SIG-M5 treated with dmso at 0.1 percent for 504 hours (cell line): ENCODE measurements at regions not wholly inside any gene's neighbourhood (a gene's known extent, or its start where the extent isn't known, plus 50 kb on each side); places are given as distances from the start of the nearest gene placed in this dataset.

Experiments
- DNase-seq: peaks from one replicate; lab custom pipeline; 2025; ENCODE audit not compliant: unreplicated experiment; lab: John Stamatoyannopoulos, UW

DNA sequence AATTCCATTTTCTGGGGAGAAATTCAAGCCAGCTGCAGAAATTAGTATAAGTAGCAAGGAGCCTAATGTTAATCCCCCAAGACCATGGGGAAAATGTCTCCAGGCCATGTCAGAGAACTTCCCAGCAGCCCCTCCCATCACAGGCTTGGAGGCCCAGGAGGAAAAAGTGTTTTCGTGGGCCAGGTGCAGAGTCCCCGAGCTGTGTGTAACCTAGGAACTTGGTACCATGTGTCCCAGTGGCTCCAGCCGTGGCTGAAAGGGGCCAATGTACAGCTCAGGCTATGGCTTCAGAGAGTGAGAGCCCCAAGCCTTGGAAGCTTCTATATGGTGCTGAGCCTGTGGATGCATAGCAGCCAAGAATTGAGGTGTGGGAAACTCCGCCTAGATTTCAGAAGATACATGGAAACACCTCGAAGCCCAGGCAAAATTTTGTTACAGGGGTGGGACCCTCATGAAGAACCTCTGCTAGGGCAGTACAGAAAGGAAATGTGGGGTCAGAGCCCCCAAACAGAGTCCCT is 286.3 kb downstream of the MATN1 start:
- DNase-seq = no peak

DNA sequence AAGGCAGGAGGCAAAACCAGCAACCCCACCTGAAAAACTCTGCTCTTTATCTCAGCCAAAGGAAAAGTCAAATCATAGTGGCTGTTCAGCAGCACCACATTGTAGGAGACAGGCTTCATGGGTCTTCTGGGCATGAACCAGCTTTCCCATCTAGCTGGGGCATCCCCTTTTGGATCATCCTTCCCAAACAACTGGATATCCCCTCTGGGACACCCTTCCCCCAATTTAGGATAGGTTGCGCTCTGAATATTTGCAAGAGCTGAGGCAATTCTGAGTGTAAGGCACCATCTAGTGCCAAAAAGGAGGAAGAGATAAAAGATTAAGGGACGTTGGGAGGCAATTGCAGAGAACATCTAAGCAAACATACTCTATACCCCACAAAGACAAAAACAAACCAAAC is 295.8 kb downstream of the MATN1 start:
- no peak for DNase-seq

DNA sequence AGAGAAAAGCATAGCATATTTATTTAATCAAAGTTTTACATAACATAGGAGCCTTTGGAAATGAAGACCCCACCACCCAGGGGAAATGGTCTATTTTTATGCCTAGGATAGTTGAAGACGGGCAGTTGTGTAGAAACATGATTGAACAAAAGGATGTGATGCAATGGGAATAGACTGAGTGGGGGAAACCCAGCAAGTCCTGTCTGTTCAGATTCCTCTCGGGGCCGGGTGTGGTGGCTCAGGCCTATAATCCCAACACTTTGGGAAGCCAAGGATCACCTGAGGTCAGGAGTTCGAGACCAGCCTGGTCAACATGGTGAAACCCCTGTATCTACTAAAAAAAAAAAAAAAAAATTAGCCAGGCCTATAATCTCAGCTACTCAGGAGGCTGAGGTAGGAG is 298.3 kb downstream of the MATN1 start:
- DNase-seq = no peak

DNA sequence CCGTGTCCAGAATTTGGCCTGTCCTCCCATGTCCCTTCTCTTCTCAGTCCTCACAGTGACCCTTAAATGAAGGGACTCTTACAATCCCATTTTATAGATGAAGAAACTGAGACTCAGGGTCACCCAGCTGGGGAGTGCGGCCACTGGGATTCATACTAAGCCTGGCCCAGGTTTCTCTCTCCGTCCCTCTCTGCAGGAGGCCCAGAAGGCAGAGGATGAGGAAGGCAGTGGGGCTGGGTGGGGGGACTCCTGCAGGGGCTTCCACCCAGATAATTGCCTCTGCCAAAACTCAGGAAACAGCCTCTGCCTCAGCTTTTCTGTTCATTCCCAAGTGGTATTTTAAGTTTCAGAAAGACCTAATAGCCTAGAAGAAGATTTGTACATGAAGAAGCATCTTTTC is 299.8 kb downstream of the MATN1 start:
- no peak for DNase-seq

DNA sequence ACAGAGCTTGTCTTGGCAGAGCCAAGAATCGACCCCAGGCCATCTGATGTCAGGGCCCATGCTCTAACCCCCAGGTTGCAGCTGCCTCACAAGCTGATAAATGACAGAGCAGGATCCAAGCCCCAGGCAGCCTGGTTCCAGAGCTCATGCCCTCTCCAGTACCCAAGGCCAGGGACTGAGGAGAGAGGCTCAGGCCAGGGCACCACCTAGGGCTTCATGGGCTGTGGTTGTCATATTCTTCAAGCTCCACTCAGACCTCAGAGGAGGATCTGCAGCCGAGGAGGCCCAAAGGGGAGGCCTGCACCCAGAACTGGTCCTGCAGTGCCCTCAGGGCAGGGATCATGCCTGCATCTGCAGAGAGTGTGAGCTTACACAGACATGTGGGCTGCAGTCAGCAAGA is 301.1 kb downstream of the MATN1 start:
- DNase-seq = no peak

DNA sequence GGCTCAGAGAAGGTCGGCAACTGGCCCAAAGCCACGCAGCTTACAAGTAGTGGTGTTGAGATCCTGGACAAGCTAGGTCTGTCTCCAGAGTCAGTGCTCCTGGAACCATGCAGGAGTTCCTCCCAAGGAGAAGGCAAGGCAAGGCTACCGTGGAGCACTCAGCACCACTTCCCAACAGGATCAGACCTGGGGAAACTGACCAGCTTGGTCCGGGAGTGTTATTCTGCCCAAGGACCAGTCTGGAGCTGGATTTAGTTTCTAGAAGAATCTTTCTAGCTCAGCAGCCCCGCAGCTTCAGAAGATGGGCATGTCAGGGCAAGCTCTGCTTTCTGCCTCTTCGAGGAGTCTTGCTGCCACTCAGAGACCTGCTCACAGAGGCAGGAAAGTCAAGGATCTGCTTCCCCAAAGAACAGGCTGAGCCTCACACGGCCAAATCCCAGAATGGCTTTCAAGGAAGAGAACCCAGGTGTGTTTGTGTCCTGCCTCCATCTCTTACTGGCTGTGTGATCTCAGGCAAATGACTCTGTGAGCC is 302.8 kb downstream of the MATN1 start:
- no peak for DNase-seq

DNA sequence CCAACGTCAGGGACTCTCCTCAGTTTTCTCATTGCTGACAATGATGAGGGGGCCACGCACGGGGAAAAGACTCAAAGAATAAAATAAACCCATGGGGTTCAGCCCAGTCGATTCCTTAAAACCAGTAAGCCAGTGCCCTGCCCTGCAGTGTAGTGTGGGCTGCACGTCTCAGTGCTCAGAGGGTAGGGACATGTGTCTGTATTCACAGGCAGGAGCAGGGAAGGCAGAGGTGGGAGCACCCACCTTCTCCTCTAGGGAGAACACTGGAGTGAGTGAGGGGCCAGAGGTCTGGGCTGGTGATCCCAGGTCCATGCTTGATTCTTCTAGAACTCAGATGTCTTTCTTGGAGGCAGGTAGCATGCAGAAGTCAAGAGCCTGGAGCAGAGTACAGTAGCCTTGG is 303.6 kb downstream of the MATN1 start:
- DNase-seq = no peak

DNA sequence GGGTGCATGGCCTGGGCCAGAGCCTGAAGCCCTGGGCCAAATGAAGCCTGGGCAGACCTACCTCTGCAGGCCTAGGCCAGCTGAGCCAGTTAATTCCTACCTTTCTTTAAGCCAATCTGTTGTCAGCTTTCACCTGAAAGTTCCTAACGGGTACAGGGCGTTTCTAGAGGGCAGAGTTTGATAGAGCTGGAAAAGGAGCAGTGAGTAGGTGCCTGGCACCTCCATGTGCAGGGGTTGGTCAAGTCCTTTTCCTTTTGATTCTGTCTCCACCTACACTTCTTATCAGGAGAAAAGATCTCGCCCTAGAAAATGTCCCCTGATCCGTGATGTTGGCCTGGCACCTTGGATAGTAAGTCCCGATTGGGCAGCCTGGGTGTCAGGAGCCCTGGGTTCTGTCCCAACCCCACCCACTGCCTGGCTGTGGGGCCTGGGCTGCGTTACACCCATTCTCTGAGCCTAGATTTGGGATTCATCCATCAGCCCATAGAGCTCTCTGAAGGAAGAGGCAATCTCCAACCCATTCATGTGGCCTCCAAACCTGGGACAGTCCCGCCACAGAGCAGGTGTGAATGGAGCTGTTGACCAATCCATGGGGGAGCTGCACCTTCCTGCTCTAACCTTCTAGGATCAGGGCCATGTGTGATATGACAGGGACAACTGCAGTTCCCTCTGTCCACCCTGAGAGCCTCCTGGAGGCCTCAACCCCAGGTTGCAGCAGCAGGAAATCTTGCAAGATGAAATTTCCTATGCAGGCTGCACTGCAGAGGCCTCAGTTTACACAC is 304.3 kb downstream of the MATN1 start:
- no peak for DNase-seq

DNA sequence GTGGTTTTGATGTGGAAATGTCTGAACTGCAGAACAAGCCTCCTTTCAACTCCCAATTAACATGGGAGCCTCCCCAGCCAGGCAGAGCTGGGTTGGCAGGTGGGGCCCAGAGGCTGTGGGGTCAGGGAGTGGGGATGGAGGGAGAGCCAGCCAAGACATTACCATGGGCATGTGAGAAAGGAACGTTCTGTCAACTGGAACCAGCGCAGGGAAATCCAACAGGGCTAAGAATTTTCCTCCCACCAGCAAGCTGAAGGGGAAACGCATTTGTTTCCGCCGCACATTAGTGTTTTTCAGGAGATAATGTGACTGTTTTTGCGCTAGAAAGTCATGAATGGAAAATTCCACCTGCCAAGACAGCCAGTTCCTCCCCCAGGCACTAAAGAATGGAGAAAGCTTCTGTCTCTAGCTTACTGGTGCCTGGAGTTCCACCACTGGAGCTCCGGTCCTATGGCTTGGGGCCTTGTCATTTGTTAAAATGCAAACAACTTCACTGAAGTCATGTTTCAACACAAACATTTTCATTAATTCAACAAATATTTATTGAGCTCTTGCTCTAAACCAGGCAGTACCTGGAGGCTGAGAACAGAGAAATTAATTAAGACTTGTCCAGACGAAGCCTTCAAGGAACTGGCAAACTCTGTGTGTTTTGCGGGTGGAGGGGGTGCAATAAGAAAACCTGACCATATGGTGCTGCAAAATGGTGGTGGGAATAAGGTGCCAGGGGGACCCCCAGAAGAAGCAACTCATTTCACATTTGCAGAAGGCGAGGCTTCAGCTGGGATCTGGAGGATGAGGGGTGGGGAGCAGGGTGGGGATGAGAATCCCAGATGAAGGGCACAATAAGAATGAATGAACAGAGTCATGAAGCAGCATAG is 305.1 kb downstream of the MATN1 start:
- DNase-seq = no peak

DNA sequence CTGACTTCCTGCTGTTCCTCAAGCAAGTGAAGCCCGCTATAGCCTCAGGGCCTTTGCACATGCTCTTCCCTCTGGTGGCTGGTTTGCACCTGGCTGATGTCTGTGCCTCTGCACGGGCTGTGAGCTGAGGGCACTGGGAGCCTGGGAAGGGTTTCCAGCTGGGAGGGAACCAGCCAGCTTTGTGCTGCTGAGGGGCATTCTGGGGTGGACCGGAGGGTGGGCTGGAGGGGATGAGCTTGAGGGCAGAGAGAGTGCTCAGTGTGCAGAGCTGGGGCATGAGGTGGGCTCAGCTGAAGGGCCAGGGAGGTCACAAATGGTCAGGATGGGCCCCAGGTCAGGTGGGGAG is 305.7 kb downstream of the MATN1 start:
- no peak for DNase-seq

DNA sequence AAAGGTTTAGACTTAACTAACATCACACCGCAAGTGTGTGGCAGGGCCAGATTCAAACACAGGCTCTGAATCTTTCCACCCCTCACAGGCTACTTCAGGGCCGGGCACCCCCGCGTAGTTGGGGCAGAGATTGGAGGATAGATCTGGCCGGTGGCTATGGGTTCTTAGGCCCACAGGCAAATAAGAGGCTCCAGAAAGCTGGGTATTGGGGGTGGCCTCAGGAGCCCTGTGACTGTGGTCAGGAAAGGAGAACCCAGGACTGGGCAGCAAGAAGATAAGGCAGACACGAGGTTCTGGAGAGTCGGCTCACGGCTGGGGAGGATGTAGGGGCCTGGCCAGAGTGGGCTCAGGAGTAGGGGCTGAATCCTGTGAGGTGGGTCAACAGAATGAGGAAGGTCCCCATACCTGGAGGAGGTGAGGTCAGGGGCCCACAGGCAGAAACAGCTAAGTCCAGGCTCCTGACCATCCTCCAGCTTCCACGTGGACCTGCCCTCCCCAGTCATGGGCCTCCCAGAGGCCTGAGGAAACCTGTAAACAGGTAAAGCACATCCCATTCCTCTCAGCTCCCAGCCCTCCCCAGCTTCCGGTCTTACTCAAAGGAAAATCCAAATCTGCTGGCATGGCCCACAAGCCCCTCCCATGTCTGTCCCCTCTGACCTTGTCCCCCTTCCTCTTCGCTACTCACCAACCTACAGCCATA is 306.2 kb downstream of the MATN1 start:
- no peak for DNase-seq

DNA sequence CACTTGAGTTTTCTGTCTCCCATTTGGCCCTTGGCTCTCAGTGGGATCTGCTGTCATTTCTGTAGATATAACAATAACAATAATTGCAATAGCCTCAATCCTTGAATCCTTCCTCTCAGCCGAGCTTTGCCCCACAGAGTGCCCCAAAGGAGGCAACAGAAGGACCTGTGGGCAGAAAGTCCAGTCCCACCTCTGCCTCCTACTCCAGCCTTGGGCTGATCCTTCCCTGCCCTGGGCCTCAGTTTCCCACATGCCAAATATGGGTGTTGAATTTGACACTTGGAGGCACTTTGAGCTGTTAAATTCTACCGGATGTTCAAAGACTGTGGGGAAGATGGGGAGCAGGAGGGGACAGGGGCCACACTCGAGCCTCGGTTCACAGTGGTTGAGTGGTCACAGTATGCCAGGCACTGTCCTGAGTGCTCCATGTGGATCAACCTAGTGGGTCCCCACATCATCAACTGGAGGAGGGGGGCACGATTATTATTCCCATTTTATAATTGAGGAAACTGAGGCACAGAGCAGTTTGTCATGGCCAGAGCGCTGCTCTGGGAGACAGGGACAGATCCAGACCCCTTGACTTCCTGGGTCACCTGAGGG is 307.1 kb downstream of the MATN1 start:
- no peak for DNase-seq

DNA sequence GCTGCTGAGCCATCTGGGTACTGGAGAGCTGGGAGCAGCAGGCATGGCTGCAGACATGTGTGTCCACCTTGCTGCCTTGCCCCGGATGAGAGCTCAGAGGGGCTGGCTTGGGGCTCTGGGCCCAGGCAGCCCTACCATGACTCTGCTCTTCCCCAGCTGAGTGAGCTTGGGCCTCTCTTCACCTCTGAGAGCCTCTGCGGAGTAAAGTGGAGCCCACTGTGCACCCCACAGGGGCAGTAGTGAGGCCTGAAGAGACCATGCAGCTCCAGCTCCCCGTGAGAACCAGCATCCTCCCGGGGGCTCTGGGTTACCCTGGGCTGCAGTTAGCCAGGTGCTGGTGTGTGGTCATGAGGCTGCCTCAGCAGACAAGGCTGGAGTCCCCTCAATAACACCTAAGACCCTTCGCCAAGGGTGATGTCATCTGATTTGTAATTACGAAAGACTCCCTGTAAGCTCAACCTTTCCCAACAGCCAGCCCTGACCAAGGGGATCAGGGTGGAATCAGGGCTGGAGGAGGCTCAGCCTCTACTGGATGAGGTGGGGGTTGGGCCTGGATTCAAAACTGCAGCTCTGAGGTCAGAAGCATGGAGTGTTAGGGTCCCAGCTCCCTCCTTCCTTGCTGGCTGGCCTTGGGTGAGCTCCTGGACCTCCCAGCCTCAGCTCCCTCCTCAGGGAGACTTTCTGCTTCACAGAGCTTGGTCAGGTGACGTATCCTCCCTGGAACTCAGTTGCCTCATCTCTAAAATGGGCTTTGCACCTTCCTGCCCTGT is 308.0 kb downstream of the MATN1 start:
- DNase-seq = no peak

DNA sequence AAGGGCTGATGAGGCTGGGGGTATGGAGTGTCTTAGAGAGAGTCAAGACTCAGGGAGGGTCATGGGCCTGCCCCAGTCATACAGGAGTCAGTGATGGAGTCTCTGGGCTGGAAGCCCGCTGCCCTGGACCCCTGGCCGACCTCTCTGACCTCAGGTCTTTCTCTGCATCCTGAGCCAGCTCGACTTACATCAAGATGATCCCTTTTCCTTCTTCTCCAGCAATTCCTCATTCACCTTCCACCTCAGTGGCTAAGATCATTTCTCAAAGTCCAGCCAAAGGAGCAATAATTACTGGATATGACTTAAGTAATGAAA is 308.6 kb downstream of the MATN1 start:
- DNase-seq = no peak

DNA sequence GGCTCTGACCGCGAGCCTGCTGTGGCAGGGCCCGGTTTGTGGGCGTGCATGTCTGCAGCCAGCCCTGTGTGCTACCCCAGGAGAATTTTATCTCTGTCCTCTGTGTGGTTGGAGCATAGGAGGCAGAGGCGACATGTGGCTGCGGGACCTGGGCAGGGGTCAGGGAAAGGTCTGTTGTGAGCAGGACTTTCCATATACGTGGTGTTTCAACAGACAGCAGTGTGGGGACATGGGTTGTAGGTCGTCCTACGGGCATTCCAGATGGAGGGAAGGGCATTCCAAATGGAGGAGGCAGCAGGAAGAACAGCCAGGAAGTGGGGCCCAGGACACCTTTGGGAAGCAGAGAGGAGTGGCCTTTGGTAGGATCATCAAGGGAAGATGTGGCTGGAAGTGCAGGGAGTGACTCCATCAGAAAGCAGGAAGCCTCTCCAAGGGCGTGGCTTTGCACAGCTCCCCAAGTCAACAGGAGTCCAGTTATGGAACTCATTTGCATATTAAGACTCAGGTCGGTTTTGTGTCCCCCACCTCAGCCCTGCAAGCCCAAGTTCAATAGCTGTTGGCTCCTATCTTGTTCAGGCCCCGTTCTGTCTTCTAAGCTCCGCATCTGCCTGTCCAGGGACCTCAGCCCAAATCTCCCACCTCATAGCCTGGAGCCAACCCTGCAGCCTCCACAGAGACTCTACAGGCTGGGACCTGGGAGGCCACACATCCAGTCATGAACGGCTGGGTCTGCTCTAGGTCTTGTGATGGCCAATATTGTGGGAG is 309.1 kb downstream of the MATN1 start:
- DNase-seq = no peak

DNA sequence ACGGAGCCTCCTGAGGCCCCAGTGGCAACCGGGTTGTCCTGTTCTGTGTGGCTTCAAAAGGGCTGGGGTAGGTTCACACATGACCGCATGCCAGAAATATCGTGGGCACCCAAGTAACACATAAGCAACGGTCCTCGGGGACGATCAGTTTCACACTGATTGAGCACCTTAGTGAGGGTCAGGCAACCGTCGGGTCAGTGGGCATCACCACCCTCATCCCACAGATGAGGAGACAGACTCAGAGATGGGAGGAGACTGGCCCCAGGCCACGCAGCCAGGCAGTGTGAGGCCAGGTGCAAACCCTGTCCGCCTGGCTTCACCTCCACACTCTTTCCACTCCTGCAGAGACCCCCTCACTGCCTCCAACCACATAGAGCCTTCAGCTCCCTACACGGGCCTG is 309.8 kb downstream of the MATN1 start:
- DNase-seq = no peak

DNA sequence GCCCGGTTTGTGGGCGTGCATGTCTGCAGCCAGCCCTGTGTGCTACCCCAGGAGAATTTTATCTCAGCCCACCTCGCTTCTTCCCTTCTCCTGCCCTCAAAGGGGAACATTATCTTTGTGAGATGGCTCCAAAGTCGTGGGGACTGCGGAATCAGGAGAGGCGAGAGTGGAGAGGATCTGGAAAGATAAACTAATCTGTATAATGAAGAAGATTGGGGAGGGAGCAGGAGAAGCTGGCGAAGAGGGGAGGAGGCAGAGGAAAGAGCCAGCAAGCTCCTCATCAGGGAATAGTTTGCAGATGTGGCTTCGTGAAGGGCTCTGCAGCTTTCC is 310.3 kb downstream of the MATN1 start:
- DNase-seq = no peak

DNA sequence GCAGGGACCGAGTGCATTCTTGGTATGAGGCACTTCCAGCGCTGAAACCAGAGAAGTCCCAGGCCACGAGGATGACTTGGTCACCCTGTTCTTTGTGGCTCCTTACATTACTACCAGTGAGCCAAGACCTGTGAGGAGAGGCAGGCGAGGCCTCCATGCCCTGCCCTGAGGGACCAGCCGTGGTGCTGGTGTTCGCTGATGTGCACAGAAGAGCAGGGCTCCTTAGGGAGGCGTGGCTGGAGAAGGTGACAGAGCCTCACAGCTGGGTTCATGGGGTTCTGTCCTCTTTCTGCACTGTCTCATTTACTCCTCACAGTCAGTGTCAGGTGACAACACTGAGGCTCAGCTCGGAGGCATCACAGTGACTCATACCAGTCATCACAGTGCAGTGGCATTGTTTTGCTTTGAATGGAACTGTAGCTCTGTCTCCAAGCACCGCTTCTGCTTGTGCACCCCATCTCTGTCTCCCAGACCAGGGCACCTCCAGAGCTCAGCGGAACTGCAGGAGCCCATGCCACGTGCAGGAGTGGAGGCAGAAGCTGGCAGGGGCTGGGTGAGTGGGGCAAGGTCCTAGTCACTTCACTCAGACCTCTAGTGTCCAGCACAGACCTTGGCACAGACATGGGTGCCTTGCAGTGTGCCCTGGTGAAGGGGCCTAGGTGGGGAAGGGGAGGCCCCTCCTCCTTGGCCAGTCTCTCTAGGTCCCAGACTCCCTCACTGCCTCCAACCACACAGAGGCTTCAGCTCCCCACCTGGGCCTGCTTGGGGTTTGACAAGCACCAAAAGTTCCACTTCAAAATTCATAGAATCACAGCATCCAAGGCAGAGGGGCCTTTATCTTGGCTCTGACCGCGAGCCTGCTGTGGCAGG is 310.9 kb downstream of the MATN1 start:
- no peak for DNase-seq

DNA sequence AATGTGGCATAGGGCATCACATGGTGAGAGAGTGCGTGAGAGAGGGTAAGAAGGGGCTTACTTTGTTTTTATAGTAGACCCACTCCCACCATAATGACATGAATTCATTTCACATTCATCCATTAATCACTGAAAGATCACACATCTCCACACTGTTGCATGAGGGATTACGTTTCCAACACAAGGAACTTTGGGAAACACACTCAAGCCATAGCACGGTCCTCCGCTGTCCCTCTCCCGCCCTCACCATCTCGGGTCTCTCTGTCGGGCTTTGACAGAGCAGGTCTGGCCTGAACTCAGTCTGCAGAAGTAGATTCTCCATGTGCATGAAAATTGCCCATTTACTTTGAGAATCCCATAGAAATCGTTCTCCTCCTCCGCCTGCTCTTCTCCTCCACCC is 312.2 kb downstream of the MATN1 start:
- DNase-seq = no peak
